ENCODE measurements at regions not wholly inside any gene's neighbourhood (a gene's known extent, or its start where the extent isn't known, plus 50 kb on each side); places are given as distances from the start of the nearest gene placed in this dataset.

DNA sequence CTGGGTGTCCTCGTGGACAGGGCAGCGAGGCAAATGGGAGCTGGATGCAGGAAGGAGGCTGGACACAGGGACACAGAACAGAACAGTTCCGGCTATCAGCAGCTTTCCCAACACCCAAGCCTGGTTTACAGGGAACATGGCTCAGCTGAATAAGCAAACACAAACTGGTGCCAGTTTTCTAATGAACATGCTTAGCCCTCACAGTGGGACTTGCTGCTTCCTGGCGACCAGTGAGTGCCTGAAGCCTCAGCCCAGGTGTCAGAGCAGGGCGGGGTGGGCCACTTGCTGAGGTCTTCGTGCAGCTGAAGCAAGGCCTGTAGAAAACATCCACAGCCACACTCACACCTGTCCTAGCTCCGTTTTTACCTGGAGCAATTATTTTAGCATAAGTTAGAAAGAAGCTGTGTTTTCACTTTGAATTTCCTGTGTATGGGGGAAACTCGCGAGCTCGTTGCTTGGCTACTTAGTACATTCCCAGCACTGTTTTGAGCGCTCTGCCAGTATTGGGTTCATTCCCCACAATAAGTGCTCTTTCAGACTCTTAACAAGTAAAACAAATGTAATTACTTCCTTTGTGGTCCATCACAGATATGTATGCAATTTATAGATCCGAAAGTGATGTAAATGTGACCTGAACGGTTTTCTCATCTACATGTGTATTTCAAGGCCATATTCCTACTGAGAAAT, 261.2 kb upstream of the SHH start:
- H3K36me3 ChIP-seq: no peaks in the 10 kb centered on the region
- intact Hi-C loops (cut with DNase I): no loop called here
- H3K27ac ChIP-seq: no peak overlapping the region
- 78 to 80% (median 80%) methylated on average over 13 of the region's 13 CpGs for WGBS, 3 donors
- TF ChIP-seq, protein P1, sequence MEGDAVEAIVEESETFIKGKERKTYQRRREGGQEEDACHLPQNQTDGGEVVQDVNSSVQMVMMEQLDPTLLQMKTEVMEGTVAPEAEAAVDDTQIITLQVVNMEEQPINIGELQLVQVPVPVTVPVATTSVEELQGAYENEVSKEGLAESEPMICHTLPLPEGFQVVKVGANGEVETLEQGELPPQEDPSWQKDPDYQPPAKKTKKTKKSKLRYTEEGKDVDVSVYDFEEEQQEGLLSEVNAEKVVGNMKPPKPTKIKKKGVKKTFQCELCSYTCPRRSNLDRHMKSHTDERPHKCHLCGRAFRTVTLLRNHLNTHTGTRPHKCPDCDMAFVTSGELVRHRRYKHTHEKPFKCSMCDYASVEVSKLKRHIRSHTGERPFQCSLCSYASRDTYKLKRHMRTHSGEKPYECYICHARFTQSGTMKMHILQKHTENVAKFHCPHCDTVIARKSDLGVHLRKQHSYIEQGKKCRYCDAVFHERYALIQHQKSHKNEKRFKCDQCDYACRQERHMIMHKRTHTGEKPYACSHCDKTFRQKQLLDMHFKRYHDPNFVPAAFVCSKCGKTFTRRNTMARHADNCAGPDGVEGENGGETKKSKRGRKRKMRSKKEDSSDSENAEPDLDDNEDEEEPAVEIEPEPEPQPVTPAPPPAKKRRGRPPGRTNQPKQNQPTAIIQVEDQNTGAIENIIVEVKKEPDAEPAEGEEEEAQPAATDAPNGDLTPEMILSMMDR (IDR thresholded peaks at IDR 0.05): no peak
- no peak for DNase-seq
- no peaks in the 10 kb centered on the region for H3K27me3 ChIP-seq
- H3K4me1 ChIP-seq (ENCODE audit: insufficient read depth): no peaks in the 10 kb centered on the region
- H3K9me3 ChIP-seq: no peaks in the 10 kb centered on the region
- no peak overlapping the region for H3K4me3 ChIP-seq

DNA sequence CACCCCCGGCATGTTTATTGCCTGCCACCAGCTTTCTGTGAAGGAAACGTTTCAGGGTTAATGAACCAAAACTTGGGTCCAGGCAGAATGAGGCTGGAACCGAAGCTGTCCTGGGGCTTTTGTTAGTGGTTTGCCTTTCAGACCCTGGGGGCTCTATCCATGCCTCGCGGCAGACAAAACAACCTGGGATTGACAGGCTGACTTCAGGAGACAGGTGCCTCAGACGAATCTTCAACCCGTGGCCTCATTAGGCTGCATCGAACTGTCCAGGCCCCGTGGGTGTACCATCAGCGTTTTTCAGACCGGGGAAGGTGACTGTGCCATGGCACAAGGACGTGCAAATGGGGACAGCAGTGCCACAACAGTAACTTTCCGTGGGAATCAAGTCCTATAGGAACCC, 259.3 kb upstream of the SHH start:
- no peaks in the 10 kb centered on the region for H3K36me3 ChIP-seq
- DNase-seq: no peak
- no peaks in the 10 kb centered on the region for H3K27me3 ChIP-seq
- no peak overlapping the region for H3K27ac ChIP-seq
- no peaks in the 10 kb centered on the region for H3K9me3 ChIP-seq
- 76 to 81% (median 77%) methylated on average over 12 to 13 of the region's 13 CpGs for WGBS, 3 donors
- intact Hi-C loops (cut with DNase I): loop anchor here in 1 of 4 donors (1.0 kb wide), 1 partner anchor 36 kb away; no protein-coding TSS in a partner anchor
- TF ChIP-seq EP300 (IDR thresholded peaks at IDR 0.05): no peak
- TF ChIP-seq, protein P1 (IDR thresholded peaks at IDR 0.05): no peak
- TF ChIP-seq POLR2A (IDR thresholded peaks at IDR 0.05): no peak
- H3K4me3 ChIP-seq: no peak overlapping the region
- H3K4me1 ChIP-seq (ENCODE audit: insufficient read depth): no peaks in the 10 kb centered on the region

DNA sequence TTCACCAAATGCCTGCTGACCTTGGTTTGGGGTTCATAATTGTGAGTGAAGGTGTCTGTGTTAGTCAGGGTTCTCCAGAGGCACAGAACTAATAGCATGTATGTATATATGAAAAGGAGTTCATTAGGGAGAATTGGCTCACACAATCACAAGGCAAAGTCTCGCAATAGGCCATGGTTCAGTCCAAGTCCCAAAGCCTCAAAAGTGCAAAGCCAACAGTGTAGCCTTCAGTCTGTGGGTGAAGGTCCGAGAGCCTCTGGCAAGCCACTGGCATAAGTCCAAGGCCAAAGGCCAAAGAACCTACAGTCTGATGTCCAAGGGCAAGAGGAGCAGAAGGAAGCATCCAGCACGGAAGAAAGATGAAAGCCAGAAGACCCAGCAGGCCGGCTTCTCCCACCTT, 257.6 kb upstream of the SHH start:
- Histone ChIP-seq H3K27me3 (no peaks in the 10 kb centered on the region), H3K4me3 (no peak overlapping the region), H3K4me1 (ENCODE audit: insufficient read depth) (no peaks in the 10 kb centered on the region), H3K36me3 (no peaks in the 10 kb centered on the region), H3K27ac (no peak overlapping the region), H3K9me3 (no peaks in the 10 kb centered on the region)
- intact Hi-C loops (cut with DNase I): no loop called here
- 57 to 74% (median 67%) methylated on average over 4 of the region's 4 CpGs for WGBS, 3 donors
- DNase-seq: no peak
- TF ChIP-seq, protein P1 (IDR thresholded peaks at IDR 0.05): no peak
- TF ChIP-seq POLR2A (IDR thresholded peaks at IDR 0.05) (no peak), EP300 (IDR thresholded peaks at IDR 0.05) (no peak)

GRCh38 chr7:156067156-156067555, 254.9 kb upstream of the SHH start:
- no peak for DNase-seq
- no peak overlapping the region for H3K27ac ChIP-seq
- H3K36me3 ChIP-seq: no peaks in the 10 kb centered on the region
- H3K9me3 ChIP-seq: no peaks in the 10 kb centered on the region
- WGBS, 3 donors: 88 to 94% (median 91%) methylated on average over 10 of the region's 10 CpGs
- no peaks in the 10 kb centered on the region for H3K4me1 ChIP-seq (ENCODE audit: insufficient read depth)
- H3K4me3 ChIP-seq: no peak overlapping the region
- no peaks in the 10 kb centered on the region for H3K27me3 ChIP-seq
- intact Hi-C loops (cut with DNase I): no loop called here
- TF ChIP-seq, protein P1 (IDR thresholded peaks at IDR 0.05): no peak
- TF ChIP-seq POLR2A (IDR thresholded peaks at IDR 0.05) (no peak), EP300 (IDR thresholded peaks at IDR 0.05) (no peak)

Measured in ovary (tissue), 7 donors.